ENCODE measurements at regions not wholly inside any gene's neighbourhood (a gene's known extent, or its start where the extent isn't known, plus 50 kb on each side); places are given as distances from the start of the nearest gene placed in this dataset.
"Not testable (repeated sequence)": the region's sequence is repeated elsewhere in the genome, so short reads cannot be mapped to it uniquely, and the experiment has no call there.

DNA sequence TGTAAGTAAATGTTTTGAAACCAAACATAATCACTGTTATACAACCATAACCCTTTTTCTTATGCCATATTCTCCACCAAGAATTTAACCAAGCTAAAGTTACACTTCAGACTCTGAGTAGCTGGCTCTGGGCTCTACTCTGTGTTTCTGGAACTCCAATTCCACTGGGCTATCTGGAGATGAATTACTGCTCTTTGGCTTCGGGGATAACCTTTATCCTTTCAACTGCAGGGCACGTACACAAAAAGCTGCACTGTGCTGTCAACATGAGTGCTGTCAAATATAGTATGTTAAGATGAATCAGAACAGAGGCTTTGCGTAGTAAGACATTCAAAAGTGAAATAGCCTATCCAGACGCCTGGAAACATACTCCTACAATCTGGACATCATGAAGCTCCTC, 500.6 kb downstream of the LTN1 start:
- H3K4me3 Mint-ChIP-seq, result no peak overlapping the region
- H3K36me3 Mint-ChIP-seq, result no peaks in the 10 kb centered on the region
- H3K9me3 Mint-ChIP-seq, result no peaks in the 10 kb centered on the region
- no peak for DNase-seq
- H3K27ac Mint-ChIP-seq, result no peak overlapping the region
- peaks cover 2% of the 10 kb centered on the region for H3K27me3 Mint-ChIP-seq
- H3K4me1 Mint-ChIP-seq, result no peaks in the 10 kb centered on the region
- POLR2A ChIA-PET, result no interaction called here
- no peak for ATAC-seq (ENCODE audit: low read depth)

GRCh38 chr21:28489821-28490350, 502.8 kb downstream of the LTN1 start:
- no peak for DNase-seq
- POLR2A ChIA-PET, result no interaction called here
- Mint-ChIP-seq H3K9me3 (no peaks in the 10 kb centered on the region), H3K4me1 (no peaks in the 10 kb centered on the region), H3K27ac (no peak overlapping the region), H3K4me3 (no peak overlapping the region), H3K27me3 (no peaks in the 10 kb centered on the region), H3K36me3 (no peaks in the 10 kb centered on the region)
- ATAC-seq (ENCODE audit: low read depth), result no peak

- POLR2A ChIA-PET, result no interaction called here
- Mint-ChIP-seq H3K9me3 (no peaks in the 10 kb centered on the region), H3K36me3 (no peaks in the 10 kb centered on the region), H3K27ac (no peak overlapping the region), H3K4me1 (no peaks in the 10 kb centered on the region), H3K27me3 (peaks cover 2% of the 10 kb centered on the region), H3K4me3 (no peak overlapping the region)
- ATAC-seq (ENCODE audit: low read depth), result no peak
- no peak for DNase-seq
Measured at GRCh38 chr21:28489162-28489561, 503.5 kb downstream of the LTN1 start.

- Mint-ChIP-seq H3K36me3 (no peaks in the 10 kb centered on the region), H3K9me3 (no peaks in the 10 kb centered on the region), H3K4me3 (no peak overlapping the region), H3K27ac (no peak overlapping the region), H3K27me3 (peaks cover 2% of the 10 kb centered on the region), H3K4me1 (no peaks in the 10 kb centered on the region)
- POLR2A ChIA-PET, result no interaction called here
- DNase-seq (no peak), ATAC-seq (ENCODE audit: low read depth) (no peak)
Measured at GRCh38 chr21:28487455-28488070, 505.1 kb downstream of the LTN1 start.

DNA sequence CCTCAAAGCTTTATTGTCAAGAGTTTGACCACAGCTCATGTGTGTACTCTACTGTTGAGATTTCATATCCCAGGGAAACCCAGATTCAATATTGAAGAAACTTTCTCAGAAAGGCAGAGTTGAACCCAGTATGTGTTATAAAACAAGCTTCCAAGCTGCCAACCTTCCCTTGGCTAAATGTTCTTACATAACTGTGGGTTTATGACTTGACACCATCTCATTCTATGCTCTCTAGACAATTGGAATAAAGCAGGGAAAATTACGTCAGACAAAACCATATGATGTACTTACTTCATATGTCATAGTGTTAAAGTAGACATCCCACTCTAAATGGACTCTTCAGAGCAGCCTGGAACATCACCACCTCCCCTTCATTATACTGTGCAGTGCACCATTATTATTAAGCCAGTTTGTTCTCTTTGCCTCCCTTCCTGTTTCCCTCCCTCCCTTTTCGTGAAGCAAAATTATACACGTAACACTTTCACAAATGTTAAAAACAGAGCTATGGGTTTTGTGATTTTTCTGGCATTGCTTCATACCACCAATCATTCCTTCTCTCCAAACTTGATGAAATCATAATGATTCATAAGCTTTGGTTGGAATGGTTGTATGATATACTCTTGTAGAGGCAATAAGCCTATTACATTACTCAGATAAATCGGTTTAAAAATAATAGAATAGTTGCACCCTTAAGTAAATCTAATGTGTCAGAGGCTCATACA, 507.2 kb downstream of the LTN1 start:
- ATAC-seq (ENCODE audit: low read depth), result no peak
- no peaks in the 10 kb centered on the region for H3K9me3 Mint-ChIP-seq
- no peaks in the 10 kb centered on the region for H3K36me3 Mint-ChIP-seq
- H3K4me3 Mint-ChIP-seq, result no peak overlapping the region
- H3K4me1 Mint-ChIP-seq, result no peaks in the 10 kb centered on the region
- DNase-seq, result no peak
- H3K27me3 Mint-ChIP-seq, result peaks cover 2% of the 10 kb centered on the region
- POLR2A ChIA-PET, result no interaction called here
- H3K27ac Mint-ChIP-seq, result no peak overlapping the region

DNA sequence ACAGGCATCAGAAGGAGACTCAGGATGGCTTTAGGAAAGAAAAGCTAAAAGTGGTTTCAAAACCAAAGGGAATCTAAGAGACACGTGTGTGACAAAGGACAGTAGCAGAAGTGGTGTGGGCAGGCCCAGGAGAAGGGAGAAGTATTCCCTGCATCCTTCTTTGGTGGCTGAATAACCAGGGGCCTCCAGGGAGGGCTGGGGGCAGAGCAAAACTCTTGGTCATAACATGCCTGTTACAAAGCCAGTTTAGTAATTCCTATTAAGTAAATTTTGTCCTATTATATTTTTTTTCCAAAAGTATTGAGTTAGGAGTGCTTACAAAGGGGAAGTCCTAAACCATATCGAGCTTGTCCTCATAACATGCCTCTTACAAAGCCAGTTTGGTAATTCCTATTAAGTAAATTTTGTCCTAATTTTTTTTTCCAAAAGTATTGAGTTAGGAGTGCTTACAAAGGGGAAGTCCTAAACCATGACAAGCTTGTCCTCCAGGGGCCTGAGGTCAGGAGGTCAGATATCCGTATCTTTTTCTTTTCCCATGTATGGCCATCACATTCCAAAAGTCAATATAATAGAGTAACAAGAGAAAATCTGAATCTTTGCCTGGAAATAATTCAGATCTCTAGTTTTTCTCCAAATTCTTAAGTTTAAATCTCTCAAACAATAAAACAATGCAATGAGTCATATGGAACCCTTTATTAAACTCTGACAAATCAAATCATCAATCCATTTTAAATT, 509.2 kb downstream of the LTN1 start:
- Mint-ChIP-seq H3K27ac (no peak overlapping the region), H3K4me3 (no peak overlapping the region), H3K27me3 (peaks cover 2% of the 10 kb centered on the region), H3K36me3 (no peaks in the 10 kb centered on the region), H3K4me1 (no peaks in the 10 kb centered on the region), H3K9me3 (no peaks in the 10 kb centered on the region)
- ATAC-seq (ENCODE audit: low read depth) (no peak), DNase-seq (no peak)
- POLR2A ChIA-PET, result no interaction called here

GRCh38 chr21:28482657-28483056, 510.0 kb downstream of the LTN1 start:
- H3K36me3 Mint-ChIP-seq, result no peaks in the 10 kb centered on the region
- POLR2A ChIA-PET, result no interaction called here
- no peak overlapping the region for H3K4me3 Mint-ChIP-seq
- no peaks in the 10 kb centered on the region for H3K9me3 Mint-ChIP-seq
- ATAC-seq (ENCODE audit: low read depth) (no peak), DNase-seq (no peak)
- no peak overlapping the region for H3K27ac Mint-ChIP-seq
- no peaks in the 10 kb centered on the region for H3K4me1 Mint-ChIP-seq
- H3K27me3 Mint-ChIP-seq, result peaks cover 2% of the 10 kb centered on the region

DNA sequence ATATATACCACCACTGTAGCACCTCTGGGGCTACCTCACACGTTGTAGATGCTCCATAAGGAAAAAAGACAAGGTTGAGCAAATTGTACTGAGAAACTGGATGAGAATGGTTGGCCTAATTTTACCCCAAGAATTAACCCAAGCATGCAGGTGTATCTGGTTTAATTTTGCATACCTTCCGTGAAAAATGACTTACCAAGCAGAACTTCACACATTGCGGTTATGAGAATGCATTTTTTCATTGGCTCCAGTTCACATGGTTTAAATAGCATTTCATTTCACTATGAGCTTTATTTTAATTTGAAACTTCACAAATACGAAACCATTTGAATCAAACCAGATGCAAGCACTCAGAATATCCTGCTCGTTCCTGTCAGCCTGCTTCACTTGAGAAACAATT, 512.2 kb downstream of the LTN1 start:
- Mint-ChIP-seq H3K36me3 (no peaks in the 10 kb centered on the region), H3K27me3 (peaks cover 2% of the 10 kb centered on the region), H3K4me1 (no peaks in the 10 kb centered on the region), H3K27ac (no peak overlapping the region), H3K9me3 (no peaks in the 10 kb centered on the region), H3K4me3 (no peak overlapping the region)
- ATAC-seq (ENCODE audit: low read depth) (no peak), DNase-seq (no peak)
- POLR2A ChIA-PET, result no interaction called here

- ATAC-seq (ENCODE audit: low read depth) (no peak), DNase-seq (no peak)
- H3K36me3 Mint-ChIP-seq, result no peaks in the 10 kb centered on the region
- H3K4me3 Mint-ChIP-seq, result no peak overlapping the region
- H3K27me3 Mint-ChIP-seq, result peaks cover 15% of the 10 kb centered on the region
- POLR2A ChIA-PET, result no interaction called here
- H3K27ac Mint-ChIP-seq, result no peak overlapping the region
- H3K9me3 Mint-ChIP-seq, result no peaks in the 10 kb centered on the region
- H3K4me1 Mint-ChIP-seq, result no peaks in the 10 kb centered on the region
Measured at GRCh38 chr21:28473530-28474220, 519.0 kb downstream of the LTN1 start.

- H3K36me3 Mint-ChIP-seq; H3K27ac Mint-ChIP-seq; DNase-seq; ATAC-seq (ENCODE audit: low read depth); H3K9me3 Mint-ChIP-seq; POLR2A ChIA-PET; H3K4me3 Mint-ChIP-seq; H3K4me1 Mint-ChIP-seq: not testable (repeated sequence)
- H3K27me3 Mint-ChIP-seq, result peaks cover 15% of the 10 kb centered on the region
Measured at GRCh38 chr21:28472543-28472942, 520.1 kb downstream of the LTN1 start.

DNA sequence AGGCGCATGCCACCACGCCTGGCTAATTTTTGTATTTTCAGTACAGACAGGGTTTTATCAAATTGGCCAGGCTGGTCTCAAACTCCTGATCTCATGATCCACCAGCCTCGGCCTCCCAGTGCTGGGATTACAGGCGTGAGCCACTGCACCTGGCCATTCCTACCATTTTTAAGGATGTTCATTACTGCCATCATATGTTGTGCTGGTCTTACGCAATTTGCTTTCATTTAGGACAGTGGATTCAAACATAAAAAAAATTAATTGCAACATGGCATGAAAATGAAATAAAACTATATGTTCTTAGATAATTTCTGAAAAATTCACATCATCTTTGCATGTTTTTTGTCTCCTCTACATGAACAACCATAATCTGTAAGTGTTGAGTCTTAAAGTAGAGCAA, 527.7 kb downstream of the LTN1 start:
- Mint-ChIP-seq H3K9me3 (no peaks in the 10 kb centered on the region), H3K36me3 (no peaks in the 10 kb centered on the region), H3K4me1 (no peaks in the 10 kb centered on the region), H3K4me3 (no peak overlapping the region), H3K27me3 (peaks cover 7% of the 10 kb centered on the region), H3K27ac (no peak overlapping the region)
- ATAC-seq (ENCODE audit: low read depth), result no peak
- DNase-seq, result no peak
- POLR2A ChIA-PET, result no interaction called here

GRCh38 chr21:28464095-28464494, 528.6 kb downstream of the LTN1 start:
- Mint-ChIP-seq H3K4me3 (no peak overlapping the region), H3K4me1 (no peaks in the 10 kb centered on the region), H3K9me3 (no peaks in the 10 kb centered on the region), H3K27me3 (peaks cover 1% of the 10 kb centered on the region), H3K36me3 (no peaks in the 10 kb centered on the region), H3K27ac (no peak overlapping the region)
- no peak for DNase-seq
- ATAC-seq (ENCODE audit: low read depth), result no peak
- POLR2A ChIA-PET, result no interaction called here

DNA sequence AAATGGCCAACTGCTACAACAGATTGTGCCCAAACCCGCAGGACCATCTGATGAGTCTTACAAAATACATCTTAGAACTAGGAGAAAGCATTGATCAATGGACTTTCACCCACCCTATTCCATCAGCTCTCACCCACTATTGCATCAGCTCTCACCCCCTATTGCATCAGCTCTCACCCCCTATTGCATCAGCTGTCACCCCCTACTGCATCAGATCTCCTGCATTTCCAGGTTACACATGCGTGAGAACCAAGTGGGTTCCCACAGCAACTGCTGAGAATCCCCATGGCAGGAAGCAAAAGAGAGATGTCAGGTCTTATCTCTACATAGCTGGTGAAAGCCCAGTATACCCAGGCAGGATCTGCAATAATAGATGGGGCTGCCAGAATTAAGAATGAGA, 533.5 kb downstream of the LTN1 start:
- Mint-ChIP-seq H3K9me3 (no peaks in the 10 kb centered on the region), H3K27ac (no peak overlapping the region), H3K27me3 (no peaks in the 10 kb centered on the region), H3K4me3 (no peak overlapping the region), H3K36me3 (no peaks in the 10 kb centered on the region), H3K4me1 (no peaks in the 10 kb centered on the region)
- POLR2A ChIA-PET, result no interaction called here
- DNase-seq, result no peak
- no peak for ATAC-seq (ENCODE audit: low read depth)
